OCI-LY7 (cell line): ENCODE measurements at regions not wholly inside any gene's neighbourhood (a gene's known extent, or its start where the extent isn't known, plus 50 kb on each side); places are given as distances from the start of the nearest gene placed in this dataset.

Experiments used
- CTCF ChIP-seq: fragments of 200-600 bp; sonication (generic); conservative IDR thresholded peaks from 2 replicates; pipeline ENCODE4 v1.5.1; 2014; ENCODE audit warnings: mild to moderate bottlenecking, antibody characterized with exemption, low read length, moderate library complexity, mixed read lengths
- EZH2phosphoT487 ChIP-seq: fragments of 200-600 bp; sonication (generic); IDR thresholded peaks from 2 replicates; pipeline ENCODE4 v1.6.1; 2018; ENCODE audit warnings: low read depth, borderline replicate concordance, mild to moderate bottlenecking, mixed run types, antibody characterized with exemption, low read length, moderate library complexity, mixed read lengths

- TF ChIP-seq CTCF (no peak), EZH2phosphoT487 (no peak)
Observed at GRCh38 chr13:72506706-72507105, 220.7 kb downstream of the MZT1 start.
